ENCODE measurements at regions not wholly inside any gene's neighbourhood (a gene's known extent, or its start where the extent isn't known, plus 50 kb on each side); places are given as distances from the start of the nearest gene placed in this dataset.

DNA sequence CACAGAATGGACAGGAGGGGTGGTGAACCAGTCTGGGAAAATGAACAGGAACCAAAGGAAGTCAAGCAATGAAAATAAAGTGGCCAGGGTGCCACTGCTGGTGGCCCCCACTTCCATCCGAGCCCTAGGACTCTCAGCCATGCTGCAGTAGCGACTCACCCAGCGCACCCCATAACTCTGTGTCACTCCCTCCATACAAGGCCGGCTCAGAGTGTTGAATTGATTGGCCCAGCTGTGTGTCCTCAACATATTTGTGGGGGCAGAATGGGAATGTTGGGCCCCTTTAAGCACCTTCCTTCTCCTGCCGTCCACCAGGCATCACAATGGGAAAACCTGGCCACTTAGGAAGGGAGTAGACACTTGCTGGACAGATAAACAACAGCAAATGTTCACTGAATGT is 169.0 kb upstream of the SDK2 start:
- TF ChIP-seq, protein P1, sequence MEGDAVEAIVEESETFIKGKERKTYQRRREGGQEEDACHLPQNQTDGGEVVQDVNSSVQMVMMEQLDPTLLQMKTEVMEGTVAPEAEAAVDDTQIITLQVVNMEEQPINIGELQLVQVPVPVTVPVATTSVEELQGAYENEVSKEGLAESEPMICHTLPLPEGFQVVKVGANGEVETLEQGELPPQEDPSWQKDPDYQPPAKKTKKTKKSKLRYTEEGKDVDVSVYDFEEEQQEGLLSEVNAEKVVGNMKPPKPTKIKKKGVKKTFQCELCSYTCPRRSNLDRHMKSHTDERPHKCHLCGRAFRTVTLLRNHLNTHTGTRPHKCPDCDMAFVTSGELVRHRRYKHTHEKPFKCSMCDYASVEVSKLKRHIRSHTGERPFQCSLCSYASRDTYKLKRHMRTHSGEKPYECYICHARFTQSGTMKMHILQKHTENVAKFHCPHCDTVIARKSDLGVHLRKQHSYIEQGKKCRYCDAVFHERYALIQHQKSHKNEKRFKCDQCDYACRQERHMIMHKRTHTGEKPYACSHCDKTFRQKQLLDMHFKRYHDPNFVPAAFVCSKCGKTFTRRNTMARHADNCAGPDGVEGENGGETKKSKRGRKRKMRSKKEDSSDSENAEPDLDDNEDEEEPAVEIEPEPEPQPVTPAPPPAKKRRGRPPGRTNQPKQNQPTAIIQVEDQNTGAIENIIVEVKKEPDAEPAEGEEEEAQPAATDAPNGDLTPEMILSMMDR (IDR thresholded peaks at IDR 0.05 in 2 of 3, conservative IDR thresholded peaks at IDR 0.05 in 1 of 3; ENCODE audit: borderline replicate concordance in 1 of 3, insufficient read depth in 1 of 3, low read depth in 2 of 3, low read length in 2 of 3), result no peak
- TF ChIP-seq RAD21 (IDR thresholded peaks at IDR 0.05; ENCODE audit: low read depth) (no peak), SIN3A (IDR thresholded peaks at IDR 0.05; ENCODE audit: low read depth) (no peak), EZH2 (IDR thresholded peaks at IDR 0.05) (no peak), POLR2AphosphoS5 (IDR thresholded peaks at IDR 0.05; ENCODE audit: low read depth, low read length) (no peak), ZFX (IDR thresholded peaks at IDR 0.05) (no peak), POLR2A (IDR thresholded peaks at IDR 0.05; ENCODE audit: borderline replicate concordance, extremely low read depth, insufficient read depth, insufficient read length) (no peak), SRF (IDR thresholded peaks at IDR 0.05; ENCODE audit: low read depth) (no peak), REST (IDR thresholded peaks at IDR 0.05; ENCODE audit: low read depth) (no peak), ELF1 (IDR thresholded peaks at IDR 0.05; ENCODE audit: borderline replicate concordance, low read depth) (no peak), EGR1 (IDR thresholded peaks at IDR 0.05; ENCODE audit: low read depth) (no peak), YY1 (IDR thresholded peaks at IDR 0.05; ENCODE audit: extremely low read depth, insufficient replicate concordance, low read depth, low read length) (no peak), ATF3 (IDR thresholded peaks at IDR 0.05) (no peak)
- TF ChIP-seq, protein P2, sequence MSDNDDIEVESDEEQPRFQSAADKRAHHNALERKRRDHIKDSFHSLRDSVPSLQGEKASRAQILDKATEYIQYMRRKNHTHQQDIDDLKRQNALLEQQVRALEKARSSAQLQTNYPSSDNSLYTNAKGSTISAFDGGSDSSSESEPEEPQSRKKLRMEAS (IDR thresholded peaks at IDR 0.05), result no peak

Measured in HCT116 (cell line).